Ovary (tissue), 7 donors: ENCODE measurements at regions not wholly inside any gene's neighbourhood (a gene's known extent, or its start where the extent isn't known, plus 50 kb on each side); places are given as distances from the start of the nearest gene placed in this dataset.
"Not testable (repeated sequence)": the region's sequence is repeated elsewhere in the genome, so short reads cannot be mapped to it uniquely, and the experiment has no call there.

ENCODE experiments used
- DNase-seq, 5 donors: peaks; one replicate each; pipeline ENCODE4 v3.0.0-alpha.2; 2019 to 2020
- H3K27ac ChIP-seq, 2 donors: fragments of 200-600 bp; one replicate each; pipeline versions ENCODE4 v1.5.1 to v1.8.0; 2019 to 2022
- H3K27me3 ChIP-seq: fragments of 200-600 bp; one replicate; pipeline ENCODE4 v1.8.0; 2022
- H3K36me3 ChIP-seq: fragments of 200-600 bp; sonication (generic); one replicate; pipeline ENCODE4 v1.5.1; 2019
- H3K4me1 ChIP-seq: one replicate; pipeline ENCODE4 v1.8.1; 2013; ENCODE audit warnings: mild to moderate bottlenecking, moderate library complexity; ENCODE audit not compliant: insufficient read depth
- H3K4me3 ChIP-seq: fragments of 200-600 bp; sonication (generic); one replicate; pipeline ENCODE4 v1.5.1; 2017
- H3K9me3 ChIP-seq, 2 donors: fragments of 200-600 bp in 1 of 2; sonication (generic) in 1 of 2; one replicate each; pipeline versions ENCODE4 v1.5.1 to v1.8.1; 2013 to 2019; ENCODE audit warnings: mild to moderate bottlenecking in 1 of 2, moderate library complexity in 1 of 2
- EP300 ChIP-seq: sonication (generic); formaldehyde crosslinking; IDR thresholded peaks from one replicate; pipeline ENCODE4 v1.6.1; 2017; ENCODE audit warnings: antibody characterized with exemption
- POLR2A ChIP-seq: fragments of 450-650 bp; IDR thresholded peaks from one replicate; pipeline ENCODE4 v1.6.1; 2017; ENCODE audit warnings: antibody characterized with exemption, mild to moderate bottlenecking, moderate library complexity
- WGBS, 3 donors: extraction: QIAGEN DNeasy Blood & Tissue Kit in 1 of 3; methylation state at CpG; one replicate each; pipeline versions ENCODE4 v1.1.5 to v1.1.7; 2013 to 2017; 5-methylcytosine and 5-hydroxymethylcytosine counted together
- intact Hi-C, 4 donors: fragments of 100-400 bp; cut with DNase I; formaldehyde crosslinking; loops; one replicate each; pipeline versions ENCODE4 v1.11.0 to v1.15.1; 2022 to 2023
- TF ChIP-seq, protein P1 (sequence below), 3 donors: fragments of 450-650 bp in 2 of 3; fragments of 200-600 bp in 1 of 3; IDR thresholded peaks; one replicate each; pipeline versions ENCODE4 v1.5.1 to v1.8.0; 2016 to 2022; ENCODE audit warnings: antibody characterized with exemption in 3 of 3, mild to moderate bottlenecking in 1 of 3
- donor health status: DM: no; HTN: no; CAD: no; lungs with moderate emphysema.
- donor health status: DM: no; HTN: no; CAD: no.
- donor health status: Bipolar disorder and iron deficiency.
- donor health status: DM: no; HTN: no; CAD: no.
- donor health status: DM: yes; HTN: yes; CAD: no.

DNA sequence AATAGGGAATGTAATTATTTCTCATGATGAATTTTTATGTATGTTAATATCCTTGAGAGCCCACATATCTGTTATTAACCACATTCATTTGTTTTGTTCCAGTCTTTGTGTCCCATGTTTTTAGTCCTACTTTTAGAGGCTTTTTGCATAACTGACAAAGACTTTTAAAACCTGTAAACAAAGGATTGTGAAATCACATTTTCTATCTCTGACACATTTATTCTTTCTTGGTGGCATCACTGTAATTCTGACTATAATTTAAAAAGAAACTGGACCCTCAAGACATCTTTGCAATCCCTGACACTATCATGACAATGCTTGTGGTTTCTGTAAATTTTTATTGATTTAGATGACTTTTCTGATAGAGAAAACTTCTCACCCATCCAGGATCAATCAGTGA lies 313.1 kb downstream of the SIPA1L2 start:
- no peak overlapping the region for H3K4me3 ChIP-seq
- no peaks in the 10 kb centered on the region for H3K36me3 ChIP-seq
- intact Hi-C loops = no loop called here
- DNase-seq = no peak
- H3K27ac ChIP-seq = no peak overlapping the region
- TF ChIP-seq, protein P1, sequence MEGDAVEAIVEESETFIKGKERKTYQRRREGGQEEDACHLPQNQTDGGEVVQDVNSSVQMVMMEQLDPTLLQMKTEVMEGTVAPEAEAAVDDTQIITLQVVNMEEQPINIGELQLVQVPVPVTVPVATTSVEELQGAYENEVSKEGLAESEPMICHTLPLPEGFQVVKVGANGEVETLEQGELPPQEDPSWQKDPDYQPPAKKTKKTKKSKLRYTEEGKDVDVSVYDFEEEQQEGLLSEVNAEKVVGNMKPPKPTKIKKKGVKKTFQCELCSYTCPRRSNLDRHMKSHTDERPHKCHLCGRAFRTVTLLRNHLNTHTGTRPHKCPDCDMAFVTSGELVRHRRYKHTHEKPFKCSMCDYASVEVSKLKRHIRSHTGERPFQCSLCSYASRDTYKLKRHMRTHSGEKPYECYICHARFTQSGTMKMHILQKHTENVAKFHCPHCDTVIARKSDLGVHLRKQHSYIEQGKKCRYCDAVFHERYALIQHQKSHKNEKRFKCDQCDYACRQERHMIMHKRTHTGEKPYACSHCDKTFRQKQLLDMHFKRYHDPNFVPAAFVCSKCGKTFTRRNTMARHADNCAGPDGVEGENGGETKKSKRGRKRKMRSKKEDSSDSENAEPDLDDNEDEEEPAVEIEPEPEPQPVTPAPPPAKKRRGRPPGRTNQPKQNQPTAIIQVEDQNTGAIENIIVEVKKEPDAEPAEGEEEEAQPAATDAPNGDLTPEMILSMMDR (IDR thresholded peaks at IDR 0.05) = no peak
- TF ChIP-seq EP300 = no peak
- no peak for TF ChIP-seq POLR2A
- H3K4me1 ChIP-seq = no peaks in the 10 kb centered on the region
- no peaks in the 10 kb centered on the region for H3K9me3 ChIP-seq
- no peaks in the 10 kb centered on the region for H3K27me3 ChIP-seq

GRCh38 chr1:232313876-232314275 lies 316.1 kb downstream of the SIPA1L2 start:
- H3K9me3 ChIP-seq, DNase-seq, H3K4me1 ChIP-seq, H3K27me3 ChIP-seq, intact Hi-C loops, H3K36me3 ChIP-seq, H3K4me3 ChIP-seq, H3K27ac ChIP-seq: not testable (repeated sequence)
- 91 to 94% (median 93%) methylated on average over 15 of the region's 15 CpGs for WGBS, 3 donors

GRCh38 chr1:232310541-232310940 lies 319.4 kb downstream of the SIPA1L2 start:
- no peak for TF ChIP-seq POLR2A
- TF ChIP-seq, protein P1 (IDR thresholded peaks at IDR 0.05) = no peak
- intact Hi-C loops = no loop called here
- no peak for DNase-seq
- H3K27ac ChIP-seq = no peak overlapping the region
- H3K36me3 ChIP-seq = no peaks in the 10 kb centered on the region
- WGBS, 3 donors = 79 to 85% (median 82%) methylated on average over 5 of the region's 5 CpGs
- no peaks in the 10 kb centered on the region for H3K27me3 ChIP-seq
- H3K9me3 ChIP-seq = no peaks in the 10 kb centered on the region
- H3K4me1 ChIP-seq = peaks cover 2% of the 10 kb centered on the region
- no peak overlapping the region for H3K4me3 ChIP-seq

GRCh38 chr1:232308616-232309015 lies 321.3 kb downstream of the SIPA1L2 start:
- Histone ChIP-seq H3K36me3 (no peaks in the 10 kb centered on the region), H3K4me3 (no peak overlapping the region), H3K9me3 (no peaks in the 10 kb centered on the region), H3K27ac (no peak overlapping the region), H3K27me3 (no peaks in the 10 kb centered on the region), H3K4me1 (peaks cover 2% of the 10 kb centered on the region)
- intact Hi-C loops = no loop called here
- WGBS, 3 donors = 61 to 65% (median 64%) methylated on average over 3 of the region's 3 CpGs
- no peak for DNase-seq
- TF ChIP-seq POLR2A = no peak
- TF ChIP-seq EP300 = no peak
- TF ChIP-seq, protein P1 (IDR thresholded peaks at IDR 0.05) = no peak

DNA sequence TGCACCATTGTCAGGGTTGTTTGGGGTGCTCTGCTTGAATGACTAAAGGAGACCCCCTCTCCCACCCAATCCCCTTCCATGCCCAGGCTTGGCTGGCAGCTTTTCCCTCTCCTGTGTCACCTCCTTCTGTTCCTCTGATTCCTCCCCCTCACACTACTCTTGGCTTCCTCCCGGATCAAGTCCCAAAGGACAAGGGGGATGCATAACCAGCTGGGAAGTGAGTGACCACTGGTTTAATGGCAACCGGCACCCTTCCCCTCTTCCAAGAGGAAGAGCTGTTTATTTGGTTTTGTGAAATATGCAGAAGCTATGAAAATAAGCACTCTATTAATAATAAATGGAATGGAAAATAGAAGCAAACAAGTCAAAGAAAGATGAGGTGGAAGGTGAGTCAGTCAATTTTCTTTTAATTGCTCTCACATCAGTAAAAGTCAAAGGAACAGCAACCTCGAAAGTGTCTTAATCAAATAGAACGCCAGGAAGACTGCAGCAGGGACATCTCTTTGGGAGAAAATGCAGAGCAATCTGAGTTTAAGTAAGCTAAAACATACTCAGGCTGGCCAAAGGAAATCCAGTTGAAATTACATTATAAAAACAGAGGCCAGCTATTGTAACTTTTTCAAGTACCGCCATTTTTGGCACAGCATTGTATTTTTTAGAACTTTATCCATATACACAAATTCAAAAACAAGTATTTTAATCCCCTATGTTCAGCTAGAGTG lies 322.5 kb downstream of the SIPA1L2 start:
- intact Hi-C loops = no loop called here
- Histone ChIP-seq H3K9me3 (no peaks in the 10 kb centered on the region), H3K4me1 (peaks cover 2% of the 10 kb centered on the region), H3K27me3 (no peaks in the 10 kb centered on the region), H3K27ac (no peak overlapping the region), H3K4me3 (no peak overlapping the region), H3K36me3 (no peaks in the 10 kb centered on the region)
- DNase-seq = no peak
- TF ChIP-seq, protein P1 (IDR thresholded peaks at IDR 0.05) = no peak
- TF ChIP-seq POLR2A (no peak), EP300 (no peak)
- WGBS, 3 donors = 16 to 25% (median 18%) methylated on average over 5 of the region's 5 CpGs
